Kidney epithelial cell (primary cell): ENCODE measurements at regions not wholly inside any gene's neighbourhood (a gene's known extent, or its start where the extent isn't known, plus 50 kb on each side); places are given as distances from the start of the nearest gene placed in this dataset.
A peak's percentile ranks its signal among the peaks of the same experiment; 100 is the strongest.

Source experiments
- DNase-seq: peaks from one replicate; pipeline ENCODE4 v3.0.0-alpha.2; 2010; ENCODE audit warnings: low read depth
- H3K27me3 ChIP-seq: 2 replicates; pipeline ENCODE4 v1.6.0; 2011; ENCODE audit warnings: low read length; ENCODE audit not compliant: control insufficient read depth, insufficient read depth
- H3K36me3 ChIP-seq: 2 replicates; pipeline ENCODE4 v1.5.1; 2011; ENCODE audit warnings: low read length; ENCODE audit not compliant: control insufficient read depth, insufficient read depth
- H3K4me3 ChIP-seq: 2 replicates; pipeline ENCODE4 v1.5.1; 2011; ENCODE audit warnings: low read depth, mild to moderate bottlenecking, control low read depth, low read length
- TF ChIP-seq, protein P1 (sequence below): IDR thresholded peaks from 2 replicates; pipeline ENCODE4 v1.5.1; 2011; ENCODE audit warnings: mild to moderate bottlenecking, moderate library complexity, low read length, control low read depth, inconsistent platforms; ENCODE audit not compliant: insufficient read depth, poor library complexity, severe bottlenecking

- no peak overlapping the region for H3K4me3 ChIP-seq
- TF ChIP-seq, protein P1, sequence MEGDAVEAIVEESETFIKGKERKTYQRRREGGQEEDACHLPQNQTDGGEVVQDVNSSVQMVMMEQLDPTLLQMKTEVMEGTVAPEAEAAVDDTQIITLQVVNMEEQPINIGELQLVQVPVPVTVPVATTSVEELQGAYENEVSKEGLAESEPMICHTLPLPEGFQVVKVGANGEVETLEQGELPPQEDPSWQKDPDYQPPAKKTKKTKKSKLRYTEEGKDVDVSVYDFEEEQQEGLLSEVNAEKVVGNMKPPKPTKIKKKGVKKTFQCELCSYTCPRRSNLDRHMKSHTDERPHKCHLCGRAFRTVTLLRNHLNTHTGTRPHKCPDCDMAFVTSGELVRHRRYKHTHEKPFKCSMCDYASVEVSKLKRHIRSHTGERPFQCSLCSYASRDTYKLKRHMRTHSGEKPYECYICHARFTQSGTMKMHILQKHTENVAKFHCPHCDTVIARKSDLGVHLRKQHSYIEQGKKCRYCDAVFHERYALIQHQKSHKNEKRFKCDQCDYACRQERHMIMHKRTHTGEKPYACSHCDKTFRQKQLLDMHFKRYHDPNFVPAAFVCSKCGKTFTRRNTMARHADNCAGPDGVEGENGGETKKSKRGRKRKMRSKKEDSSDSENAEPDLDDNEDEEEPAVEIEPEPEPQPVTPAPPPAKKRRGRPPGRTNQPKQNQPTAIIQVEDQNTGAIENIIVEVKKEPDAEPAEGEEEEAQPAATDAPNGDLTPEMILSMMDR = no peak
- no peaks in the 10 kb centered on the region for H3K27me3 ChIP-seq
- no peaks in the 10 kb centered on the region for H3K36me3 ChIP-seq
- DNase-seq = no peak
Measured at GRCh38 chr16:77647726-77648125, 74.6 kb upstream of the NUDT7 start.

- TF ChIP-seq, protein P1 = no peak
- no peak overlapping the region for H3K4me3 ChIP-seq
Measured at GRCh38 chr16:77650761-77651160, 71.6 kb upstream of the NUDT7 start.

DNA sequence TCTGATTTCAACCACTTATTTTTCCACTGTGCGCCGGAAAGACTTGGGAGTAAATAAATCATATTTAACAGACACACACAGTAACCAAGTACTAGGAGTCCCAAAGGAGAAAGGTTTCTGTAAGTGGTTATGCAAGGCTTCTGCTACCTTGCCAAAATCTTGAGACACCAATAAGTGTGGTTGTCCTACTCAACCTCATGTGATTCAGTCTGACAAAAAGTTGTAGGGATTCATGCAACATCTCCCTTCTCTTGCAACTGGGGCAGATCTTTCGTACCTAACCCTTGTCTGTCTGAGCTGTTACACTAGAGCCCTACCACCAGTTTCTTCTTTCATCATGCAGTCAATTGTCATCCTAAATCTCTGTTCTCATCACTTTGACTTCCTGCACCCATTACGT is 69.9 kb upstream of the NUDT7 start:
- TF ChIP-seq, protein P1 = no peak

More at GRCh38 chr16:77650761-77651160, 71.6 kb upstream of the NUDT7 start:
- Histone ChIP-seq H3K36me3 (no peaks in the 10 kb centered on the region), H3K27me3 (no peaks in the 10 kb centered on the region)
- DNase-seq = no peak

GRCh38 chr16:77657016-77657415 is 65.3 kb upstream of the NUDT7 start:
- Histone ChIP-seq H3K36me3 (no peaks in the 10 kb centered on the region), H3K27me3 (no peaks in the 10 kb centered on the region), H3K4me3 (no peak overlapping the region)
- DNase-seq = no peak
- TF ChIP-seq, protein P1 = no peak

More for the DNA sequence above, 69.9 kb upstream of the NUDT7 start:
- DNase-seq = no peak
- Histone ChIP-seq H3K4me3 (no peak overlapping the region), H3K36me3 (no peaks in the 10 kb centered on the region), H3K27me3 (no peaks in the 10 kb centered on the region)

DNA sequence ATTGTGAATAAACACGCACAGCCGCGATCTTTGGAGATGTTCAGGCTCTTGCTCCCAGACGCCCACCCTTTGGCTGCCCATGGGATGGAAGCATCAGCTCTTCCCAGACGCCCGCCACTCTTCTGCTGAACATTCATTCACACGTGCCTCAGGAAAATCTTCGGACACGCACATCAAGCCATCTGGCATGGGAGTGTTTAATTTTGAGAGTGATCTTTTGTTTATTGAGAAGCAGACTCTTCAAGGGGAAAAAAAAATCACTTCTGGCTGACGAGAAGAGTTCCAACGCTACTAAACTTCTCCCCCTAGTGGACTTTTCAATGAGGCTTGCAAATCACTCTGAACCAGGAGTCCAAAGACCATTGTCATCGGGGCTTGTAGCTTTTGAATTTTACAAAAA is 62.0 kb upstream of the NUDT7 start:
- DNase-seq = peak; percentile 16
- TF ChIP-seq, protein P1 = peak; percentile 60
- Histone ChIP-seq H3K27me3 (no peaks in the 10 kb centered on the region), H3K36me3 (no peaks in the 10 kb centered on the region), H3K4me3 (no peak overlapping the region)

DNA sequence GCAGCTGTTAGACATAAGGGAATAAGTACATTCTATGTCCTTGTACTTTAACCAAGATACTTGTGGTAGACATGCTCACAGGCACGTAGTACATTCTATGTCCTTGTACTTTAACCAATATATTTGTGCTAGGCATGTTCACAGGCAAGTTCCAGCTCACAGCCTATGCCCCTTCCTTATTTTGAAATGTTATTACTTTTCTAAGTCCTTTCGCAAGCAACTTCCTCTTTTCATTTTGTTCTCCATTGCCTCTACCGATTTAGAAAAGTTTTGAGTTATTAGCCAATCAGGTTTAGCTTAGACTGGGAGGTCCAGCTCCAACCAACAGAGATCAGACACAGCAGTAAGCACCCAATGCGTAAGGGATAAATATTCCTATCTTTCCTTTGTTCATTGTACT is 60.1 kb upstream of the NUDT7 start:
- no peaks in the 10 kb centered on the region for H3K27me3 ChIP-seq
- TF ChIP-seq, protein P1 = no peak
- H3K4me3 ChIP-seq = no peak overlapping the region
- no peaks in the 10 kb centered on the region for H3K36me3 ChIP-seq
- DNase-seq = no peak
